ENCODE measurements at regions not wholly inside any gene's neighbourhood (a gene's known extent, or its start where the extent isn't known, plus 50 kb on each side); places are given as distances from the start of the nearest gene placed in this dataset.

GRCh38 chr7:11294965-11295364 is 321.3 kb downstream of the PHF14 start:
- no peak for DNase-seq

- DNase-seq = no peak
Observed at GRCh38 chr7:11297126-11297625, 323.5 kb downstream of the PHF14 start.

GRCh38 chr7:11297764-11298163 is 324.1 kb downstream of the PHF14 start:
- no peak for DNase-seq

- DNase-seq = no peak
Observed at GRCh38 chr7:11298220-11298619, 324.5 kb downstream of the PHF14 start.

GRCh38 chr7:11300241-11300640 is 326.6 kb downstream of the PHF14 start:
- no peak for DNase-seq

- DNase-seq = no peak
Observed at GRCh38 chr7:11302121-11302520, 328.4 kb downstream of the PHF14 start.

GRCh38 chr7:11313801-11314200 is 340.1 kb downstream of the PHF14 start:
- DNase-seq = no peak

GRCh38 chr7:11315666-11316258 is 342.1 kb downstream of the PHF14 start:
- no peak for DNase-seq

GRCh38 chr7:11317766-11318165 is 344.1 kb downstream of the PHF14 start:
- DNase-seq = no peak

GRCh38 chr7:11319491-11320274 is 346.0 kb downstream of the PHF14 start:
- DNase-seq = no peak

All from HCEC 1CT (cell line).